HG03558 (cell line): ENCODE measurements at regions not wholly inside any gene's neighbourhood (a gene's known extent, or its start where the extent isn't known, plus 50 kb on each side); places are given as distances from the start of the nearest gene placed in this dataset.

Experiments
- ATAC-seq: cut with Tn5 transposase; IDR thresholded peaks from one replicate; pipeline ENCODE4 v1.9.1; 2021; ENCODE audit warnings: moderate number of reproducible peaks; ENCODE audit not compliant: unreplicated experiment; ENCODE audit errors: extremely low read depth

- ATAC-seq, result no peak
These were observed 548.4 kb downstream of the PLPP3 start for GRCh38 chr1:56031001-56031400.

- ATAC-seq, result no peak
These were observed 549.9 kb downstream of the PLPP3 start for GRCh38 chr1:56029319-56030003.

- no peak for ATAC-seq
These were observed 550.5 kb downstream of the PLPP3 start for GRCh38 chr1:56028911-56029310.

- ATAC-seq, result no peak
These were observed 551.1 kb downstream of the PLPP3 start for GRCh38 chr1:56028244-56028643.

GRCh38 chr1:56025942-56026341 lies 553.4 kb downstream of the PLPP3 start:
- ATAC-seq, result no peak

GRCh38 chr1:56024155-56024554 lies 555.2 kb downstream of the PLPP3 start:
- ATAC-seq, result no peak

- no peak for ATAC-seq
These were observed 559.4 kb downstream of the PLPP3 start for GRCh38 chr1:56019922-56020321.

GRCh38 chr1:56019472-56019871 lies 559.9 kb downstream of the PLPP3 start:
- ATAC-seq, result no peak

GRCh38 chr1:56017336-56017735 lies 562.0 kb downstream of the PLPP3 start:
- no peak for ATAC-seq

- ATAC-seq, result no peak
These were observed 575.5 kb downstream of the PLPP3 start for GRCh38 chr1:56003846-56004245.

- no peak for ATAC-seq
These were observed 577.1 kb downstream of the PLPP3 start for GRCh38 chr1:56002231-56002630.

GRCh38 chr1:56000424-56000823 lies 578.9 kb downstream of the PLPP3 start:
- no peak for ATAC-seq

GRCh38 chr1:55997536-55997935 lies 581.8 kb downstream of the PLPP3 start:
- ATAC-seq, result no peak

GRCh38 chr1:55993646-55994318 lies 585.6 kb downstream of the PLPP3 start:
- ATAC-seq, result no peak

- ATAC-seq, result no peak
These were observed 589.4 kb downstream of the PLPP3 start for GRCh38 chr1:55990007-55990406.

GRCh38 chr1:55988963-55989452 lies 590.4 kb downstream of the PLPP3 start:
- ATAC-seq, result no peak

GRCh38 chr1:55987491-55988249 lies 591.7 kb downstream of the PLPP3 start:
- ATAC-seq, result no peak

- ATAC-seq, result no peak
These were observed 593.4 kb downstream of the PLPP3 start for GRCh38 chr1:55986003-55986402.

- no peak for ATAC-seq
These were observed 598.2 kb downstream of the PLPP3 start for GRCh38 chr1:55981010-55981650.

GRCh38 chr1:55980582-55980981 lies 598.8 kb downstream of the PLPP3 start:
- ATAC-seq, result no peak
